Stimulated activated naive CD8-positive, alpha-beta T cell treated with anti-CD3 and anti-CD28 coated beads, Interleukin-15, amount 100 ng/mL, for 72 hours (primary cell): ENCODE measurements at regions not wholly inside any gene's neighbourhood (a gene's known extent, or its start where the extent isn't known, plus 50 kb on each side); places are given as distances from the start of the nearest gene placed in this dataset.

Experiments used
- ATAC-seq: fragments of 150-1000 bp; cut with Tn5 transposase; 2 replicates; pipeline ENCODE4 v1.10.0; 2021; ENCODE audit warnings: mild to moderate bottlenecking, moderate library complexity
- DNase-seq, 2 donors: peaks; one replicate each; pipeline ENCODE4 v3.0.0; 2021 to 2022
- H3K27ac Mint-ChIP-seq, 2 donors: one replicate each; pipeline ENCODE4 v1.8.0; 2022; ENCODE audit warnings: mild to moderate bottlenecking in 2 of 2, mixed read lengths in 2 of 2, moderate library complexity in 2 of 2
- H3K27me3 Mint-ChIP-seq: one replicate; pipeline ENCODE4 v1.8.0; 2022; ENCODE audit warnings: mixed read lengths
- H3K4me1 Mint-ChIP-seq: one replicate; pipeline ENCODE4 v1.8.0; 2022; ENCODE audit warnings: mild to moderate bottlenecking, mixed read lengths
- H3K4me3 Mint-ChIP-seq, 2 donors: one replicate each; pipeline ENCODE4 v1.8.0; 2022; ENCODE audit warnings: mild to moderate bottlenecking in 2 of 2, mixed read lengths in 2 of 2, moderate library complexity in 1 of 2
- H3K9me3 Mint-ChIP-seq, 2 donors: one replicate each; pipeline ENCODE4 v1.8.0; 2022; ENCODE audit warnings: mixed read lengths in 2 of 2

DNA sequence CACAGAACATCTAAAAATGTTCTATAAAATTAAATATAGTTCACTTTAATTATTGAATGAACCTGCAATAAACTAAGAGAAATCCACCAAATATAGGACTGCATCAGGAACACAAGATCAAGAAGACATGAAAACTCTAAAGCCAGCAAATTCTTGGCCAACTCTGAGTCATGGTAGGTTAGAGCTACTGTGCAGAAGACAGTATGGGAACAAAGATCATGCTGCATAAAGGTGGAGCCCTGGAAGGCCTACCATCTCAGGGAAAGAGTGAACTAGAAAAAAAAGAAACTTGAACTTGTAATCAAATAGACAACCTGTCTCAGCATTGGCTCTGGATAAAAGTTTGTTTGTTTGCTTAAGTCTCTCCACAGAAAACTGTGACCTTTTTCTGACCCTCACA, 66.9 kb upstream of the CNOT2 start:
- Mint-ChIP-seq H3K27me3 (no peaks in the 10 kb centered on the region), H3K4me1 (no peaks in the 10 kb centered on the region), H3K27ac (no peak overlapping the region), H3K9me3 (peaks cover 5 to 6% of the 10 kb centered on the region in 2 donors), H3K4me3 (no peak overlapping the region)
- DNase-seq: no peak
- no peak for ATAC-seq

DNA sequence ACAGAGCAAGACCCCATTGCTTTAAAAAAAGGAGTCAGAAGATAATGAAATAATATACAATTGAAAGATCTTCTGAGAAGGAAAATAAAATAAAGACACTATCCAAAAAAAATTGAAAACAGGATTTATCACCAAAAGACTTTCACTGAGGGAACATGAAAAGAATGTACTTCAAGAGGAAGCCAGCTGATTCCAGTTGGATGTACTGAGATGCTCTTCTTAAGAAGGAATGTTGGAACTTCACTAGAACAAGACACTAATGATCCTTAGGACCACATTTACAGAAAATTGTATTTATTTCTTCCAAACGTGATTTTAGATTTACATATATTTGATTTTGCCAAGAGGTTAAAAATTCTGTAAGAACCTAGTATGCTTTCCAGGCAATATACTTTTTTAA, 65.6 kb upstream of the CNOT2 start:
- H3K4me3 Mint-ChIP-seq: no peak overlapping the region
- no peaks in the 10 kb centered on the region for H3K4me1 Mint-ChIP-seq
- ATAC-seq (no peak), DNase-seq (no peak)
- no peak overlapping the region for H3K27ac Mint-ChIP-seq
- H3K27me3 Mint-ChIP-seq: no peaks in the 10 kb centered on the region
- peaks cover 5 to 7% of the 10 kb centered on the region in 2 donors for H3K9me3 Mint-ChIP-seq

DNA sequence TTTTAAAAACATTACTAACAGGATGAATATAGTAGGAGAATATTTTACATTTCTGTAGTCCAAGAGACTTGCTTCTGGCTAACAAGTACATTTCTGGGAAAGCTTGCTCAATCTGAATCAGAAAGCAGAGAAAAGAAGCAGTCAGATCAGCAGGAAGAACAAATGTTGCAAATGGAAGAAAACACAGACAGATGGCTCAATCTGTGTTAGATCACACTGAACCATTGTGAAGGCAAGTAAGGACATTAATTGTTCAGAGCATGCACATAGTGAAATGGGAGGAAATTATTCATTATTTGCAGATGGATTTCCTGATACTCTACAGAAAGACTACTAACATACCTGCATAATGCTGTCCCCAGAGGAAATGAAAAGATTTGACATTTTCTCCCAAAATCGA, 65.2 kb upstream of the CNOT2 start:
- H3K4me3 Mint-ChIP-seq: no peak overlapping the region
- no peak for DNase-seq
- no peak for ATAC-seq
- H3K27ac Mint-ChIP-seq: no peak overlapping the region
- H3K4me1 Mint-ChIP-seq: no peaks in the 10 kb centered on the region
- peaks cover 5 to 7% of the 10 kb centered on the region in 2 donors for H3K9me3 Mint-ChIP-seq
- no peaks in the 10 kb centered on the region for H3K27me3 Mint-ChIP-seq

DNA sequence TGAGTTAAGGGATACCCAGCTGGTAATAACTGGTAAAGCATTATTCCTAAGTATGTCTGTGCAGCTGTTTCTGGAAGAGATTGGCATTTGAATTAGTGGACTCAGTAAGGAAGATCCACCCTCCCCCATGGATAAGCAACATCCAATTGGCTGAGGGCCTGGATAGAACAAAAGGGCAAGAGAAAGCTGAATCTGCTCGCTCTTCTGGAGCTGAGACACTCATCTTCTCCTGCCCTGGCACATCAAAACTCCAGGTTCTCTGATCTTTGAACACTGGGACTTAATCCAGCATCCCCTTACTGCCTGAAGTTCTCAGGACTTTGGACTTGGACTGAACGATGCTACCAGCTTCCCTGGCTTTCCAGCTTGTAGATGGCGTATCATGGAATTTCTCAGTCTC, 63.1 kb upstream of the CNOT2 start:
- no peak overlapping the region for H3K27ac Mint-ChIP-seq
- no peak overlapping the region for H3K4me3 Mint-ChIP-seq
- no peak for DNase-seq
- H3K27me3 Mint-ChIP-seq: no peaks in the 10 kb centered on the region
- H3K4me1 Mint-ChIP-seq: no peaks in the 10 kb centered on the region
- peaks cover 5 to 7% of the 10 kb centered on the region in 2 donors for H3K9me3 Mint-ChIP-seq
- ATAC-seq: no peak

DNA sequence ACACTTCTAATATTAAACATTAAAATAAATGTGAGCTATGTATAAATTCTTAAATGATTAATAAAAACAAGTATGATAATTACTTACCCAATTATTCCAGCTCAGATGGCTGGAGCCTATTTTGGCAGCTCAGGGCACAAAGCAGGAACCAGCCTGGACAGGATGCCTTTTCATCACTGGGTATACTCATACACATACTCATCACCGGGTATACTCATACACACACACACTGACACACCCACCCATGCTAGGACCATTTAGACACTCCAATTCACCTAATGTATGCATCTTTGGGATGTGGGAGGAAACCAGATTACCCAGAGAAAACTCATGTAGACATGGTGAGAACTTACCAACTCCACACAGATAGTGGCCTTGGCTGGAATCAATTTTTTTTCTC, 57.9 kb upstream of the CNOT2 start:
- H3K4me3 Mint-ChIP-seq: no peak overlapping the region
- no peak for DNase-seq
- H3K27ac Mint-ChIP-seq: no peak overlapping the region
- H3K4me1 Mint-ChIP-seq: no peaks in the 10 kb centered on the region
- ATAC-seq: no peak
- H3K27me3 Mint-ChIP-seq: no peaks in the 10 kb centered on the region
- H3K9me3 Mint-ChIP-seq: peaks cover 5 to 7% of the 10 kb centered on the region in 2 donors

DNA sequence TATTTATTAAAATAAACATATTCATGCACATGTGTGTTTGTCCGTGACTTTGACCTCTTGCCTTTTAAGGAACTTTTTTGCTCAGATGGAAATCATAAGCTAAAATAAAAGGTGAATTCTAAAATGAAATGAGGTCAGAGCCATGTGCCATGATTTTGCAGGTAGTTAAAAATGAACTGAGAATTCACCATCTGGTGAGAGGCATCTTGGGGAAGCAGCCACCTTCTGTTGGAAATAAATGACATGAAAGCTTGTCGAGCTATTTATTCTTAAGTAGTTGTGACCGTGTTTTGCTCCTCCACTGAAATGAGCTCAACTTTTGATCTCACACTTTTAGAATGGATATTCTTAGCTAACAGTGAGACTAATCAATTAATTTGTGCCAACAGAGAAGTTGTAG, 56.8 kb upstream of the CNOT2 start:
- no peak for DNase-seq
- H3K27me3 Mint-ChIP-seq: no peaks in the 10 kb centered on the region
- H3K9me3 Mint-ChIP-seq: no peaks in the 10 kb centered on the region
- ATAC-seq: no peak
- H3K27ac Mint-ChIP-seq: no peak overlapping the region
- H3K4me1 Mint-ChIP-seq: no peaks in the 10 kb centered on the region
- no peak overlapping the region for H3K4me3 Mint-ChIP-seq

DNA sequence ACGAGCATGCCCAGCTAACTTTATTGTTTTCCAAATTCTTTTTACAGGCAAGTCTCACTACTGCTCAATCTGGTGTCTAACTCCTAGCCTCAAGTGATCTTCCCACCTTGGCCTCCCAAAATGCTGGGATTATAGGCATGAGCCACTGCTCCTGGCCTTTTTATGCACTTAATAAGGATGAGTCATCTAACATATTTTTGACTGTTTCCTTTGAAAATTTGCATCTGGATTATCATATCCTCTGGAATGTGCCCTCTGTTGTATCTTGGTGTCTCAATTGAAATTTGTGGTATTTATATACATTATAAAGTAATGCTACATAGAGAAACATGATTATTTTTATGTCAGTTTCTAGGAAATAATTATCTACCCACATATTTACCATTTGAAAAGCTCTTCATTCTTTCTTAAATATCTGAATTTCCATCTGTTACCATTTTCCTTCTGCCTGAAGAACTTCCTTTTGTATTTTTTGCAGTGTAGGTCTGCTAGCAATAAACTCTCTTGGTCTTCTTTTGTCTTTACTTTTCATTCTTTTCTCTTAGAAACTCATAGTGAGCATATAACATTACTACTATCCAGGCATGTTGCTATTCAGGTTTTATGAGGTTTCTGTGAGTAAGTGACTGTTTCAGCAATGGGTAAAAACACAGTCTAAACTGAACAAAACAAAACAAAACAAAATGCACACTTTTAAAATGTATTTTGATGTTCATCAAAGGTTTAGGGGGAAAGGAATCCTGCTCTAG, 52.8 kb upstream of the CNOT2 start:
- no peaks in the 10 kb centered on the region for H3K27me3 Mint-ChIP-seq
- DNase-seq (no peak), ATAC-seq (no peak)
- no peak overlapping the region for H3K4me3 Mint-ChIP-seq
- H3K27ac Mint-ChIP-seq: no peak overlapping the region
- no peaks in the 10 kb centered on the region for H3K4me1 Mint-ChIP-seq
- H3K9me3 Mint-ChIP-seq: no peaks in the 10 kb centered on the region
